ENCODE measurements at regions not wholly inside any gene's neighbourhood (a gene's known extent, or its start where the extent isn't known, plus 50 kb on each side); places are given as distances from the start of the nearest gene placed in this dataset.
A peak's percentile ranks its signal among the peaks of the same experiment; 100 is the strongest.

- Histone ChIP-seq H3K27me3 (ENCODE audit: insufficient read depth) (no peaks in the 10 kb centered on the region), H3K9me2 (no peaks in the 10 kb centered on the region), H3K4me1 (ENCODE audit: control insufficient read depth in 1 of 2, insufficient read depth in 2 of 2, low read depth in 1 of 2, low read length in 1 of 2) (no peaks in the 10 kb centered on the region; a peak in 1 of 4 replicates), H2AFZ (ENCODE audit: low read depth) (no peak overlapping the region), H3K4me2 (no peak overlapping the region), H3K9ac (no peak overlapping the region), H3K27ac (ENCODE audit: low read depth in 2 of 2, low read length in 1 of 2) (no peak overlapping the region), H3K36me3 (replicated peaks in 1 of 2; ENCODE audit: control insufficient read depth in 1 of 2, insufficient read depth in 2 of 2, low read length in 1 of 2) (no peaks in the 10 kb centered on the region), H3K9me3 (no peaks in the 10 kb centered on the region), H3K4me3 (ENCODE audit: low read depth in 2 of 2, low read length in 1 of 2) (no peak overlapping the region), H4K20me1 (ENCODE audit: insufficient read depth) (no peaks in the 10 kb centered on the region), H3K79me2 (ENCODE audit: insufficient read depth) (no peaks in the 10 kb centered on the region), H3F3A (replicated peaks; ENCODE audit: insufficient read depth) (no peaks in the 10 kb centered on the region)
- CTCF ChIA-PET = interaction anchor here (0.6 to 4.3 kb wide), 77 partner anchors 9 to 1410 kb away, joined by 3 to 137 read pairs (median 4); partner anchors contain the start of gene SOX2
- peak; percentile 31 for DNase-seq
- POLR2A ChIA-PET = no interaction called here
- TF ChIP-seq NFIC (IDR thresholded peaks at IDR 0.05; ENCODE audit: borderline replicate concordance) = no peak
- TF ChIP-seq SMC3 (IDR thresholded peaks at IDR 0.05; ENCODE audit: low read depth, low read length) = peak; percentile 55
- peak; percentile 42 for TF ChIP-seq CTCF (IDR thresholded peaks at IDR 0.05)
- TF ChIP-seq USF2 (IDR thresholded peaks at IDR 0.05; ENCODE audit: borderline replicate concordance, low read depth, low read length) = no peak
- TF ChIP-seq RFX5 (IDR thresholded peaks at IDR 0.05; ENCODE audit: low read length) = no peak
- TF ChIP-seq RAD21 (IDR thresholded peaks at IDR 0.05; ENCODE audit: low read length) = peak; percentile 81
- TF ChIP-seq TCF12 (IDR thresholded peaks at IDR 0.05) = no peak
- whole genome bisulfite sequencing (ENCODE audit: low lambda C conversion rate) = 25% methylated on average over 5 of the region's 5 CpGs
Observed at GRCh38 chr3:181278468-181279238, 289.1 kb upstream of the DNAJC19 start.

- H3K4me3 ChIP-seq (ENCODE audit: low read depth in 2 of 2, low read length in 1 of 2) = no peak overlapping the region
- H3K79me2 ChIP-seq (ENCODE audit: insufficient read depth) = no peaks in the 10 kb centered on the region
- 44% methylated on average over 6 of the region's 6 CpGs for WGBS (ENCODE audit: low lambda C conversion rate)
- H3K9me2 ChIP-seq = no peaks in the 10 kb centered on the region
- no peak overlapping the region for H3K9ac ChIP-seq
- no peak for DNase-seq
- no peaks in the 10 kb centered on the region; a peak in 1 of 4 replicates for H3K4me1 ChIP-seq (ENCODE audit: control insufficient read depth in 1 of 2, insufficient read depth in 2 of 2, low read depth in 1 of 2, low read length in 1 of 2)
- H3K27me3 ChIP-seq (ENCODE audit: insufficient read depth) = no peaks in the 10 kb centered on the region
- no peaks in the 10 kb centered on the region for H3K36me3 ChIP-seq (replicated peaks in 1 of 2; ENCODE audit: control insufficient read depth in 1 of 2, insufficient read depth in 2 of 2, low read length in 1 of 2)
- H4K20me1 ChIP-seq (ENCODE audit: insufficient read depth) = no peaks in the 10 kb centered on the region
- POLR2A ChIA-PET = no interaction called here
- CTCF ChIA-PET = interaction anchor here (1.1 to 4.3 kb wide), 5 partner anchors 25 to 424 kb away, joined by 4 to 137 read pairs (median 11); no protein-coding TSS in a partner anchor
- H3K27ac ChIP-seq (ENCODE audit: low read depth in 2 of 2, low read length in 1 of 2) = no peak overlapping the region
- no peaks in the 10 kb centered on the region for H3K9me3 ChIP-seq
- no peak overlapping the region for H3K4me2 ChIP-seq
- TF ChIP-seq RFX5 (IDR thresholded peaks at IDR 0.05; ENCODE audit: low read length) (no peak), SIN3A (IDR thresholded peaks at IDR 0.05; ENCODE audit: borderline replicate concordance, low read depth, low read length) (no peak), NRF1 (IDR thresholded peaks at IDR 0.05; ENCODE audit: low read depth, low read length) (no peak), FOXM1 (IDR thresholded peaks at IDR 0.05; ENCODE audit: low read depth) (no peak), RCOR1 (IDR thresholded peaks at IDR 0.05; ENCODE audit: low read length) (no peak), RXRA (IDR thresholded peaks at IDR 0.05; ENCODE audit: borderline replicate concordance, low read depth) (no peak), TEAD4 (IDR thresholded peaks at IDR 0.05; ENCODE audit: borderline replicate concordance, insufficient read depth) (no peak), CTCF (IDR thresholded peaks at IDR 0.05) (no peak), TCF12 (IDR thresholded peaks at IDR 0.05) (no peak), TAF1 (IDR thresholded peaks at IDR 0.05; ENCODE audit: borderline replicate concordance, low read depth, low read length) (no peak), FOXJ3 (CRISPR knock-in tag; IDR thresholded peaks at IDR 0.05) (no peak), YY1 (IDR thresholded peaks at IDR 0.05; ENCODE audit: low read depth) (no peak), ZBTB33 (IDR thresholded peaks at IDR 0.05; ENCODE audit: borderline replicate concordance, low read depth) (no peak), NFIC (IDR thresholded peaks at IDR 0.05; ENCODE audit: borderline replicate concordance) (no peak), POLR2AphosphoS5 (IDR thresholded peaks at IDR 0.05; ENCODE audit: low read depth, low read length) (no peak), GATA2 (CRISPR knock-in tag; IDR thresholded peaks at IDR 0.05) (no peak)
- H3F3A ChIP-seq (replicated peaks; ENCODE audit: insufficient read depth) = no peaks in the 10 kb centered on the region
- no peak overlapping the region for H2AFZ ChIP-seq (ENCODE audit: low read depth)
Observed at GRCh38 chr3:181276358-181276896, 286.9 kb upstream of the DNAJC19 start.

Data from SK-N-SH (cell line).